ENCODE measurements at regions not wholly inside any gene's neighbourhood (a gene's known extent, or its start where the extent isn't known, plus 50 kb on each side); places are given as distances from the start of the nearest gene placed in this dataset.

GRCh38 chr13:111994578-111994977, 72.4 kb upstream of the SOX1 start (continued):
- no peak for TF ChIP-seq CTCF (IDR thresholded peaks at IDR 0.05; ENCODE audit: low read depth, low read length, missing input control)
- TF ChIP-seq EGR1 (IDR thresholded peaks at IDR 0.05; ENCODE audit: low read depth in 2 of 2), result no peak
- no peak for TF ChIP-seq JUND (IDR thresholded peaks at IDR 0.05)
- TF ChIP-seq ATF3 (IDR thresholded peaks at IDR 0.05), result no peak
- TF ChIP-seq FOXA1 (IDR thresholded peaks at IDR 0.05), result no peak

GRCh38 chr13:111999352-111999751, 67.6 kb upstream of the SOX1 start:
- no peaks in the 10 kb centered on the region for H3K9me3 ChIP-seq (ENCODE audit: control insufficient read depth in 4 of 4, low read length in 3 of 4)
- no peak overlapping the region for H3K4me3 ChIP-seq (ENCODE audit: low read depth in 1 of 3, low read length in 3 of 3)
- H3K27me3 ChIP-seq (ENCODE audit: control insufficient read depth in 4 of 4, insufficient read depth in 4 of 4, low read length in 3 of 4), result peaks cover 0 to 8% (median under 1%) of the 10 kb centered on the region in 4 donors
- no peak for DNase-seq (ENCODE audit: low spot score)
- no peak overlapping the region for H3K9ac ChIP-seq (ENCODE audit: low read depth in 1 of 2, low read length in 2 of 2)
- 70% methylated on average over 5 of the region's 5 CpGs for WGBS
- H3K4me1 ChIP-seq (ENCODE audit: control insufficient read depth in 4 of 4, insufficient read depth in 4 of 4, low read length in 3 of 4), result no peaks in the 10 kb centered on the region
- no peaks in the 10 kb centered on the region for H3K36me3 ChIP-seq (ENCODE audit: control insufficient read depth in 4 of 4, insufficient read depth in 3 of 4, low read depth in 1 of 4, low read length in 3 of 4)
- TF ChIP-seq ZBTB33 (IDR thresholded peaks at IDR 0.05) (no peak), FOXA2 (IDR thresholded peaks at IDR 0.05) (no peak), REST (IDR thresholded peaks at IDR 0.05) (no peak), YY1 (IDR thresholded peaks at IDR 0.05) (no peak), JUND (IDR thresholded peaks at IDR 0.05) (no peak), SP1 (IDR thresholded peaks at IDR 0.05) (no peak), HNF4A (conservative IDR thresholded peaks at IDR 0.05) (no peak), NR2F2 (IDR thresholded peaks at IDR 0.05) (no peak), MAX (IDR thresholded peaks at IDR 0.05) (no peak), EGR1 (IDR thresholded peaks at IDR 0.05; ENCODE audit: low read depth in 2 of 2) (no peak), GABPA (IDR thresholded peaks at IDR 0.05 in 1 of 2, conservative IDR thresholded peaks at IDR 0.05 in 1 of 2) (no peak), RAD21 (IDR thresholded peaks at IDR 0.05) (no peak), CTCF (IDR thresholded peaks at IDR 0.05; ENCODE audit: low read depth, low read length, missing input control) (no peak), RXRA (IDR thresholded peaks at IDR 0.05) (no peak), FOXA1 (IDR thresholded peaks at IDR 0.05) (no peak), HNF4G (IDR thresholded peaks at IDR 0.05) (no peak), TAF1 (conservative IDR thresholded peaks at IDR 0.05) (no peak), ATF3 (IDR thresholded peaks at IDR 0.05) (no peak)
- no peak overlapping the region for H3K27ac ChIP-seq (ENCODE audit: low read depth in 1 of 2, low read length in 2 of 2)

All from liver (tissue), 8 donors.